ENCODE measurements at regions not wholly inside any gene's neighbourhood (a gene's known extent, or its start where the extent isn't known, plus 50 kb on each side); places are given as distances from the start of the nearest gene placed in this dataset.

GRCh38 chr9:13053504-13053903 is 226.0 kb downstream of the MPDZ start:
- no peak for DNase-seq (ENCODE audit: low read depth)
- no peak overlapping the region for H3K4me3 ChIP-seq (ENCODE audit: control insufficient read depth, low read depth, low read length)
- TF ChIP-seq CTCF (conservative IDR thresholded peaks at IDR 0.05; ENCODE audit: control insufficient read depth, insufficient read depth, low read depth, low read length): no peak

- TF ChIP-seq CTCF (conservative IDR thresholded peaks at IDR 0.05; ENCODE audit: control insufficient read depth, insufficient read depth, low read depth, low read length): no peak
- no peak overlapping the region for H3K4me3 ChIP-seq (ENCODE audit: control insufficient read depth, low read depth, low read length)
- DNase-seq (ENCODE audit: low read depth): no peak
Observed at GRCh38 chr9:13054389-13054788, 225.1 kb downstream of the MPDZ start.
